ENCODE measurements at regions not wholly inside any gene's neighbourhood (a gene's known extent, or its start where the extent isn't known, plus 50 kb on each side); places are given as distances from the start of the nearest gene placed in this dataset.

- no peak for TF ChIP-seq CTCF (conservative IDR thresholded peaks at IDR 0.05; ENCODE audit: low read depth, low read length)
- no peak for TF ChIP-seq MAFK (IDR thresholded peaks at IDR 0.05; ENCODE audit: low read depth, low read length)
Observed at GRCh38 chr22:49645257-49645656, 182.4 kb downstream of the BRD1 start.

Measured in IMR-90 (cell line).